Liver (tissue), 8 donors: ENCODE measurements at regions not wholly inside any gene's neighbourhood (a gene's known extent, or its start where the extent isn't known, plus 50 kb on each side); places are given as distances from the start of the nearest gene placed in this dataset.

ENCODE experiments used
- DNase-seq: peaks from one replicate; pipeline ENCODE4 v3.0.0-alpha.2; 2017; ENCODE audit warnings: low spot score
- H3K27ac ChIP-seq, 2 donors: one replicate each; pipeline ENCODE4 v1.7.0; 2013; ENCODE audit warnings: inconsistent platforms in 2 of 2, low read length in 2 of 2, control low read depth in 1 of 2, low read depth in 1 of 2, mild to moderate bottlenecking in 1 of 2
- H3K27me3 ChIP-seq, 4 donors: one replicate each; pipeline versions ENCODE4 v1.6.1 to v1.7.0; 2013; ENCODE audit warnings: low read length in 3 of 4, inconsistent platforms in 1 of 4, mild to moderate bottlenecking in 1 of 4, moderate library complexity in 1 of 4; ENCODE audit not compliant: control insufficient read depth in 4 of 4, insufficient read depth in 4 of 4
- H3K36me3 ChIP-seq, 4 donors: one replicate each; pipeline versions ENCODE4 v1.6.1 to v1.7.0; 2013; ENCODE audit warnings: low read length in 3 of 4, mild to moderate bottlenecking in 3 of 4, low read depth in 1 of 4, moderate library complexity in 1 of 4; ENCODE audit not compliant: control insufficient read depth in 4 of 4, insufficient read depth in 3 of 4
- H3K4me1 ChIP-seq, 4 donors: one replicate each; pipeline versions ENCODE4 v1.6.1 to v1.7.0; 2013; ENCODE audit warnings: low read length in 3 of 4, mild to moderate bottlenecking in 3 of 4, moderate library complexity in 1 of 4; ENCODE audit not compliant: control insufficient read depth in 4 of 4, insufficient read depth in 4 of 4
- H3K4me3 ChIP-seq, 3 donors: one replicate each; pipeline versions ENCODE4 v1.6.1 to v1.7.0; 2013; ENCODE audit warnings: low read length in 3 of 3, control low read depth in 1 of 3, low read depth in 1 of 3, mild to moderate bottlenecking in 1 of 3
- H3K9ac ChIP-seq, 2 donors: one replicate each; pipeline ENCODE4 v1.7.0; 2013; ENCODE audit warnings: low read length in 2 of 2, mild to moderate bottlenecking in 2 of 2, moderate library complexity in 2 of 2, control low read depth in 1 of 2, low read depth in 1 of 2
- H3K9me3 ChIP-seq, 4 donors: one replicate each; pipeline versions ENCODE4 v1.6.1 to v1.7.0; 2013; ENCODE audit warnings: low read length in 3 of 4; ENCODE audit not compliant: control insufficient read depth in 4 of 4
- CTCF ChIP-seq: fragments of 150-350 bp; IDR thresholded peaks from 2 replicates; pipeline ENCODE4 v1.5.1; 2017; ENCODE audit warnings: improper control_type of control experiment, low read depth, low read length; ENCODE audit not compliant: missing input control
- FOXA2 ChIP-seq: IDR thresholded peaks from 2 replicates; pipeline ENCODE4 v1.6.1; 2016; ENCODE audit warnings: antibody characterized with exemption
- GABPA ChIP-seq, 2 donors: IDR thresholded peaks in 1 of 2; conservative IDR thresholded peaks in 1 of 2; 2 replicates each; pipeline ENCODE4 v1.6.1; 2016; ENCODE audit warnings: antibody characterized with exemption in 2 of 2, mild to moderate bottlenecking in 1 of 2, moderate library complexity in 1 of 2
- HNF4G ChIP-seq: IDR thresholded peaks from 2 replicates; pipeline ENCODE4 v1.6.1; 2016; ENCODE audit warnings: antibody characterized with exemption
- JUND ChIP-seq, 2 donors: IDR thresholded peaks; 2 replicates each; pipeline ENCODE4 v1.6.1; 2016; ENCODE audit warnings: antibody characterized with exemption in 2 of 2
- NR2F2 ChIP-seq: IDR thresholded peaks from 2 replicates; pipeline ENCODE4 v1.6.1; 2016; ENCODE audit warnings: antibody characterized with exemption
- RAD21 ChIP-seq, 2 donors: IDR thresholded peaks; 2 replicates each; pipeline ENCODE4 v1.6.1; 2016; ENCODE audit warnings: antibody characterized with exemption in 2 of 2, mild to moderate bottlenecking in 2 of 2
- REST ChIP-seq: IDR thresholded peaks from 2 replicates; pipeline ENCODE4 v1.6.1; 2016; ENCODE audit warnings: antibody characterized with exemption, mild to moderate bottlenecking
- RXRA ChIP-seq, 2 donors: IDR thresholded peaks; 2 replicates each; pipeline ENCODE4 v1.6.1; 2017 to 2018; ENCODE audit warnings: antibody characterized with exemption in 2 of 2, mild to moderate bottlenecking in 1 of 2
- SP1 ChIP-seq: IDR thresholded peaks from 2 replicates; pipeline ENCODE4 v1.6.1; 2018; ENCODE audit warnings: antibody characterized with exemption, mild to moderate bottlenecking
- ZBTB33 ChIP-seq: IDR thresholded peaks from 2 replicates; pipeline ENCODE4 v1.6.1; 2016; ENCODE audit warnings: antibody characterized with exemption
- WGBS: extraction: QIAGEN DNeasy Blood & Tissue Kit; methylation state at CpG from one replicate; pipeline ENCODE4 v1.1.7; 2013; 5-methylcytosine and 5-hydroxymethylcytosine counted together
- donor health status: healthy.
- donor health status: healthy.
- donor health status: healthy.
- donor health status: healthy.
- donor health status: healthy.

- no peak for TF ChIP-seq REST
Measured at GRCh38 chr10:78295242-78295641, 261.6 kb downstream of the RPS24 start (continued).

- Histone ChIP-seq H3K27ac (no peak overlapping the region), H3K4me3 (no peak overlapping the region), H3K9me3 (no peaks in the 10 kb centered on the region), H3K9ac (no peak overlapping the region), H3K27me3 (no peaks in the 10 kb centered on the region), H3K4me1 (no peaks in the 10 kb centered on the region), H3K36me3 (no peaks in the 10 kb centered on the region)
- DNase-seq = no peak
- 73% methylated on average over 1 of the region's 1 CpG for WGBS
- TF ChIP-seq JUND (IDR thresholded peaks at IDR 0.05) = no peak
- no peak for TF ChIP-seq HNF4G
- TF ChIP-seq SP1 = no peak
- no peak for TF ChIP-seq ZBTB33
- TF ChIP-seq FOXA2 = no peak
- TF ChIP-seq RXRA (IDR thresholded peaks at IDR 0.05) = no peak
- no peak for TF ChIP-seq RAD21 (IDR thresholded peaks at IDR 0.05)
- TF ChIP-seq CTCF = no peak
- TF ChIP-seq NR2F2 = no peak
Measured at GRCh38 chr10:78296785-78297184, 263.1 kb downstream of the RPS24 start.

GRCh38 chr10:78297997-78298396, 264.3 kb downstream of the RPS24 start:
- 92% methylated on average over 1 of the region's 1 CpG for WGBS
- peaks cover 0 to 10% (median 7%) of the 10 kb centered on the region in 4 donors for H3K4me1 ChIP-seq
- no peak for TF ChIP-seq GABPA (IDR thresholded peaks at IDR 0.05 in 1 of 2, conservative IDR thresholded peaks at IDR 0.05 in 1 of 2)
- TF ChIP-seq SP1 = no peak
- TF ChIP-seq RXRA (IDR thresholded peaks at IDR 0.05) = no peak

More at GRCh38 chr10:78297997-78298396, 264.3 kb downstream of the RPS24 start:
- no peak for DNase-seq
- Histone ChIP-seq H3K27ac (no peak overlapping the region), H3K9ac (no peak overlapping the region), H3K4me3 (no peak overlapping the region), H3K36me3 (no peaks in the 10 kb centered on the region), H3K27me3 (no peaks in the 10 kb centered on the region), H3K9me3 (no peaks in the 10 kb centered on the region)
